Pancreas (tissue), 10 donors: ENCODE measurements at regions not wholly inside any gene's neighbourhood (a gene's known extent, or its start where the extent isn't known, plus 50 kb on each side); places are given as distances from the start of the nearest gene placed in this dataset.

Experiments
- ATAC-seq, 4 donors: fragments of 200-7000 bp; cut with Tn5 transposase; one replicate each; pipeline versions ENCODE4 v1.8.0 to v1.9.1; 2020; ENCODE audit warnings: mild to moderate bottlenecking in 4 of 4, moderate library complexity in 4 of 4
- DNase-seq, 6 donors: peaks; one replicate each; pipeline ENCODE4 v3.0.0-alpha.2; 2020
- FAIRE-seq: peaks from 2 replicates; lab custom pipeline; 2012; peaks lifted over from hg19 to GRCh38; lab: Jason Lieb, UNC
- H3K27ac ChIP-seq, 4 donors: fragments of 200-600 bp; sonication (generic); 1 replicate in 3 of 4; 2 replicates in 1 of 4; pipeline versions ENCODE4 v1.5.0 to v1.8.0; 2020
- H3K27me3 ChIP-seq, 4 donors: fragments of 200-600 bp; one replicate each; pipeline ENCODE4 v1.8.0; 2021
- H3K36me3 ChIP-seq, 3 donors: fragments of 200-600 bp; sonication (generic) in 1 of 3; one replicate each; pipeline versions ENCODE4 v1.5.0 to v1.8.0; 2020 to 2021
- H3K4me1 ChIP-seq, 3 donors: fragments of 200-600 bp; one replicate each; pipeline ENCODE4 v1.8.0; 2021
- H3K4me3 ChIP-seq, 4 donors: fragments of 200-600 bp; sonication (generic) in 2 of 4; one replicate each; pipeline versions ENCODE4 v1.5.0 to v1.8.0; 2020 to 2021
- H3K9me3 ChIP-seq, 4 donors: fragments of 200-600 bp; one replicate each; pipeline ENCODE4 v1.8.0; 2021
- WGBS, 2 donors: extraction: QIAGEN DNeasy Blood & Tissue Kit; methylation state at CpG; one replicate each; pipeline ENCODE4 v1.1.7; 2013; 5-methylcytosine and 5-hydroxymethylcytosine counted together
- intact Hi-C, 3 donors: fragments of 100-400 bp; cut with DNase I; formaldehyde crosslinking; loops; one replicate each; pipeline versions ENCODE4 v1.11.1 to v1.14.2; 2022
- TF ChIP-seq, protein P1 (sequence below), 4 donors: fragments of 200-600 bp; sonication (generic) in 3 of 4; IDR thresholded peaks; one replicate each; pipeline versions ENCODE4 v1.5.0 to v1.8.0; 2021; ENCODE audit warnings: antibody characterized with exemption in 4 of 4
- donor health status: healthy with polysubstance abuse.
- donor health status: DM: no; HTN: no; CAD: no; lungs with moderate emphysema.
- donor health status: DM: no; HTN: no; CAD: no.
- donor health status: control.
- donor health status: control.
- donor health status: Bipolar disorder and iron deficiency.
- donor health status: DM: yes; HTN: yes; CAD: no.
- donor health status: DM: no; HTN: no; CAD: no.
- donor health status: DM: no; HTN: no; CAD: no.
- donor health status: DM: yes; HTN: yes; CAD: no.

DNA sequence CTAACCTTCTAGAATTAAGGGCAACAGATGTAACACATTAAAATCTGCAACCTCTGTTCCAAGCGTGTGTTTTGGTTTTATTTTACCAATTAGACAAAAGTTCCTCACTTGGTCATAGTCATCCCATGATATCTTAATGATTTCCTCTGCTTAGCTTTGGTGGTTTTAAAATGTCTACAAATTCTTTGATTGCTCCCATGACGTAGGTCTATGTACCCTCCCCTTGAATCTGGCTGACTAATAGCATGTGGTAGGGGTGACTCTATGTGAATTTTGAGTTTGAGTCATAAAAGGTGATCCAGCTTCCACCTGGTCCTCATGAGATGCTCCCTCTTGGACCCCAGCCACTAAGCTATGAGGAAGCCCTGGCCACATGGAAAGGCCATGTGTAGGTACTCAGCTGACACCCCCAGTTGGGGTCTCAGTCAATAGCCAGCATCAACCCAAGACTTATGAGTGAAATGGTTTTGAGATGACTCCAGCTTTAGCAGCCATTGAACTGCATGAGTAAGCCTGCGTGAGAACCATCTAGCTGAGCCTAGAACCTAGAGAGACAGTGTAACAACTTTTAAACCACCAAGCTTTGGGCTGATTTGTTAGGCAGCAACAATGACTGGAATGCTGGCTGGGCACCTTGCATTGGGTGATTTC, 247.1 kb downstream of the MSRB3 start:
- Histone ChIP-seq H3K27me3 (no peaks in the 10 kb centered on the region), H3K36me3 (no peaks in the 10 kb centered on the region), H3K9me3 (no peaks in the 10 kb centered on the region), H3K4me1 (no peaks in the 10 kb centered on the region), H3K4me3 (no peak overlapping the region), H3K27ac (no peak overlapping the region)
- WGBS, 2 donors = 75 to 80% methylated on average over 3 of the region's 3 CpGs
- TF ChIP-seq, protein P1, sequence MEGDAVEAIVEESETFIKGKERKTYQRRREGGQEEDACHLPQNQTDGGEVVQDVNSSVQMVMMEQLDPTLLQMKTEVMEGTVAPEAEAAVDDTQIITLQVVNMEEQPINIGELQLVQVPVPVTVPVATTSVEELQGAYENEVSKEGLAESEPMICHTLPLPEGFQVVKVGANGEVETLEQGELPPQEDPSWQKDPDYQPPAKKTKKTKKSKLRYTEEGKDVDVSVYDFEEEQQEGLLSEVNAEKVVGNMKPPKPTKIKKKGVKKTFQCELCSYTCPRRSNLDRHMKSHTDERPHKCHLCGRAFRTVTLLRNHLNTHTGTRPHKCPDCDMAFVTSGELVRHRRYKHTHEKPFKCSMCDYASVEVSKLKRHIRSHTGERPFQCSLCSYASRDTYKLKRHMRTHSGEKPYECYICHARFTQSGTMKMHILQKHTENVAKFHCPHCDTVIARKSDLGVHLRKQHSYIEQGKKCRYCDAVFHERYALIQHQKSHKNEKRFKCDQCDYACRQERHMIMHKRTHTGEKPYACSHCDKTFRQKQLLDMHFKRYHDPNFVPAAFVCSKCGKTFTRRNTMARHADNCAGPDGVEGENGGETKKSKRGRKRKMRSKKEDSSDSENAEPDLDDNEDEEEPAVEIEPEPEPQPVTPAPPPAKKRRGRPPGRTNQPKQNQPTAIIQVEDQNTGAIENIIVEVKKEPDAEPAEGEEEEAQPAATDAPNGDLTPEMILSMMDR (IDR thresholded peaks at IDR 0.05) = no peak
- ATAC-seq (no peak), FAIRE-seq (no peak), DNase-seq (no peak)
- intact Hi-C loops = no loop called here

DNA sequence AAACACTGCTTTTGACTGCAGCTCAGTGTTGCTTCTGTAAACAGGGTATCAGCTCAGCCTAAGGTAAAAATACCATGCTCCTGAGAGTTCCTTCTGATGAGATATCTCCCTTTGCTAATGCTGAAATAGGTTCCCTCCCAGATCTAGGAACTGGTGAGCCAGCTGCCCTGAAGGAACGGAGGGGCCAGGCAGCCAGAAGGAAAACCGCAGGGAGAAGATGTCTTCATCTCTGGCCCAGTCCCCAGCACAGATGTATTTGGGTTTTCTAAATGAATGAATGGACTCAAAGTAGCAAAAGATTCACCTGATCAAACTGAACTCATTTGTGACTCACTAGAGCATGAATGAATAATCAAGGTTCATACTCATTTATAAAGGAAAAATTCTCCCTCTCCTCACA, 247.8 kb downstream of the MSRB3 start:
- ATAC-seq (no peak), FAIRE-seq (no peak), DNase-seq (no peak)
- Histone ChIP-seq H3K27ac (no peak overlapping the region), H3K27me3 (no peaks in the 10 kb centered on the region), H3K9me3 (no peaks in the 10 kb centered on the region), H3K4me1 (no peaks in the 10 kb centered on the region), H3K4me3 (no peak overlapping the region), H3K36me3 (no peaks in the 10 kb centered on the region)
- WGBS, 2 donors = 65 to 78% methylated on average over 2 of the region's 2 CpGs
- intact Hi-C loops = no loop called here
- TF ChIP-seq, protein P1 (IDR thresholded peaks at IDR 0.05) = no peak

DNA sequence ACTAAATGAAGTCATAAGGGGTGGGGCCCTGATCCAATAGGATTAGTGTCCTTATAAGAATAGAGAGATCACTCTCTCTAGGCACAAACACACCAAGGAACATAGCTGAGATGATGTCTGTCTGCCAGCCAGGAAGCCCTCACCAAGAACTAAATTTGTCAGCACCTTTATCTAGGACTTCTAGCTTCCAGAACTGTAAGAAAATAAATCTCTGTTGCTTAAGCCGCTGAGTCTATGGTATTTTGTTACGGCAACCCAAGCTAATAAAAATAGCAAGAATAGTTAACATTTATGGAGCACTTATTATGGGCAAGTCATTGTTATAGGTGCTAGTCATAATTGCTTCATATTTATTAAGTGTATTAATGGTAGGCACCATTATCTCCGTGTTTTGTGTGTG, 249.6 kb downstream of the MSRB3 start:
- H3K27me3 ChIP-seq = no peaks in the 10 kb centered on the region
- H3K4me3 ChIP-seq = no peak overlapping the region
- no peak overlapping the region for H3K27ac ChIP-seq
- intact Hi-C loops = no loop called here
- H3K36me3 ChIP-seq = no peaks in the 10 kb centered on the region
- FAIRE-seq (no peak), ATAC-seq (no peak), DNase-seq (no peak)
- TF ChIP-seq, protein P1 (IDR thresholded peaks at IDR 0.05) = no peak
- H3K9me3 ChIP-seq = no peaks in the 10 kb centered on the region
- WGBS, 2 donors = 85 to 91% methylated on average over 3 of the region's 3 CpGs
- no peaks in the 10 kb centered on the region for H3K4me1 ChIP-seq

DNA sequence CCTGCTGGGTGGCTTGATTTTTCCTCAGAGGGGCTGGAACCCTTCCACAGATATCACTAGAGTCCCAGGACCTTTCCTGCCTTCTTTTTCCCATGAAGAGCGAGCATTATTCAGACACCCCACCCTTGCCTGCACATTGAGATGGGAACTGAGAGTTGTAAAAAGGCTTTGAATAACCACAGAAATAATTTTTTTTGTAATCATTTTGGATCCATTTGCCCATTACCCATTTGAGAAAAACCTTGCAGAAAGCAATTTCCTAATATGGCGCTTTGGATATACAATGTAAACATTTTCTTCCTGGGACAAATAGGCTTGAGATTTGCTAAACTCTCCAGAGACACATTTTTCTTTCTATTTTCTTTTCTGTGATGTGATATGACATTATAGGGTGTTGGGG, 250.6 kb downstream of the MSRB3 start:
- Histone ChIP-seq H3K4me3 (no peak overlapping the region), H3K9me3 (no peaks in the 10 kb centered on the region), H3K27me3 (no peaks in the 10 kb centered on the region), H3K4me1 (no peaks in the 10 kb centered on the region), H3K36me3 (no peaks in the 10 kb centered on the region), H3K27ac (no peak overlapping the region)
- no peak for DNase-seq
- TF ChIP-seq, protein P1 (IDR thresholded peaks at IDR 0.05) = no peak
- intact Hi-C loops = no loop called here
- WGBS, 2 donors = 91 to 96% methylated on average over 2 of the region's 2 CpGs
- ATAC-seq = no peak
- no peak for FAIRE-seq

DNA sequence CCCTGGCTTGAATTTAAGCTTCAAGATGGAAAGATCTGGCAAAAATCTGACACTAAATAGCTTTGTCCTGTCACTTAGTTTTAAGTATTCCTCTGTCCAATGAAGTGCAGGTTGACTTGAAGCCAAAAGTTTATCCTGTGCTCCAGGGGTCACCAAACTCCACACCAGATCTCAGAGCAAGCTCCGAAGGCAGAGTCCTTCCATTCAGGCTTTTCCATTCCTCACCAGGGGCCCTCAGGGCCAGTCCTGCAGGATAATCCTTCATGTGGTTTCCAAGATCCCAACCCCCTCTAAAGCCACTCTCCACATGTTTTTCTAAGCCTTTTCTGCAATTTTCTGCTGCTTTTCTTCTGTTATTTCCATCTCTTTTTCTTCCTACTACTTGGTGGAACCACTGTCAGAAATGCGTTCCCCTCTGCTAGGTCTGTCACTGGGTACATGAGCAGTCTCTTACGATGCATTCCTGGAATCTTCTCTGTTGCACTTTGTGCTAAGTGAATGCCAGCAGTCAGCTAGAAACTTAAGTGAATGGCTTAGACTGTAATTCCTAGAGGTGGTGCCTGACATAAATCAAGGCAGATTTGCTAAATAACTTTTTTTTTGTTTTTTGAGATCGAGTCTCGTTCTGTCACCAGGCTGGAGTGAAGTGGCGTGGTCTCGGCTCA, 251.4 kb downstream of the MSRB3 start:
- DNase-seq = no peak
- TF ChIP-seq, protein P1 (IDR thresholded peaks at IDR 0.05) = no peak
- intact Hi-C loops = no loop called here
- FAIRE-seq = no peak
- no peaks in the 10 kb centered on the region for H3K27me3 ChIP-seq
- ATAC-seq = no peak
- H3K27ac ChIP-seq = no peak overlapping the region
- no peak overlapping the region for H3K4me3 ChIP-seq
- WGBS, 2 donors = 87 to 90% methylated on average over 7 of the region's 7 CpGs
- H3K36me3 ChIP-seq = no peaks in the 10 kb centered on the region
- no peaks in the 10 kb centered on the region for H3K4me1 ChIP-seq
- no peaks in the 10 kb centered on the region for H3K9me3 ChIP-seq
